HG03060 (cell line): ENCODE measurements at regions not wholly inside any gene's neighbourhood (a gene's known extent, or its start where the extent isn't known, plus 50 kb on each side); places are given as distances from the start of the nearest gene placed in this dataset.

Experiments
- ATAC-seq: cut with Tn5 transposase; IDR thresholded peaks from one replicate; pipeline ENCODE4 v1.9.1; 2021; ENCODE audit warnings: low read depth, moderate number of reproducible peaks; ENCODE audit not compliant: unreplicated experiment

GRCh38 chr4:24476282-24476681 lies 108.1 kb downstream of the DHX15 start:
- ATAC-seq: no peak

GRCh38 chr4:24475756-24476155 lies 108.6 kb downstream of the DHX15 start:
- ATAC-seq: no peak

- no peak for ATAC-seq
Measured at GRCh38 chr4:24473309-24473721, 111.0 kb downstream of the DHX15 start.

GRCh38 chr4:24472514-24473308 lies 111.6 kb downstream of the DHX15 start:
- ATAC-seq: no peak

- no peak for ATAC-seq
Measured at GRCh38 chr4:24472161-24472510, 112.2 kb downstream of the DHX15 start.

GRCh38 chr4:24471486-24472160 lies 112.7 kb downstream of the DHX15 start:
- ATAC-seq: no peak

- no peak for ATAC-seq
Measured at GRCh38 chr4:24470666-24471485, 113.5 kb downstream of the DHX15 start.

- no peak for ATAC-seq
Measured at GRCh38 chr4:24468071-24468470, 116.3 kb downstream of the DHX15 start.

- no peak for ATAC-seq
Measured at GRCh38 chr4:24464566-24464965, 119.8 kb downstream of the DHX15 start.

GRCh38 chr4:24456431-24456830 lies 127.9 kb downstream of the DHX15 start:
- no peak for ATAC-seq

- no peak for ATAC-seq
Measured at GRCh38 chr4:24453951-24454350, 130.4 kb downstream of the DHX15 start.

GRCh38 chr4:24451870-24452269 lies 132.5 kb downstream of the DHX15 start:
- no peak for ATAC-seq

- ATAC-seq: no peak
Measured at GRCh38 chr4:24443200-24443599, 141.2 kb downstream of the DHX15 start.

- no peak for ATAC-seq
Measured at GRCh38 chr4:24440765-24441164, 143.6 kb downstream of the DHX15 start.

GRCh38 chr4:24434241-24434640 lies 150.1 kb downstream of the DHX15 start:
- ATAC-seq: no peak

GRCh38 chr4:24433515-24434214 lies 150.7 kb downstream of the DHX15 start:
- no peak for ATAC-seq

- no peak for ATAC-seq
Measured at GRCh38 chr4:24428850-24429249, 155.5 kb downstream of the DHX15 start.

- no peak for ATAC-seq
Measured at GRCh38 chr4:24426557-24426956, 157.8 kb downstream of the DHX15 start.

- ATAC-seq: no peak
Measured at GRCh38 chr4:24425863-24426262, 158.5 kb downstream of the DHX15 start.

- no peak for ATAC-seq
Measured at GRCh38 chr4:24423670-24424069, 160.7 kb downstream of the DHX15 start.

GRCh38 chr4:24422644-24423043 lies 161.7 kb downstream of the DHX15 start:
- ATAC-seq: no peak
